Retinal pigment epithelial cell (primary cell): ENCODE measurements at regions not wholly inside any gene's neighbourhood (a gene's known extent, or its start where the extent isn't known, plus 50 kb on each side); places are given as distances from the start of the nearest gene placed in this dataset.
"Not testable (repeated sequence)": the region's sequence is repeated elsewhere in the genome, so short reads cannot be mapped to it uniquely, and the experiment has no call there.

Experiments used
- DNase-seq: peaks from one replicate; pipeline ENCODE4 v3.0.0-alpha.2; 2010; ENCODE audit warnings: low read depth
- H3K4me3 ChIP-seq: 2 replicates; pipeline ENCODE4 v1.5.1; 2011; ENCODE audit warnings: mild to moderate bottlenecking, low read length, control low read depth, moderate library complexity
- CTCF ChIP-seq: conservative IDR thresholded peaks from 2 replicates; pipeline ENCODE4 v1.5.1; 2011; ENCODE audit warnings: low read depth, low read length, control low read depth, inconsistent platforms

- TF ChIP-seq CTCF: no peak
Observed at GRCh38 chr3:88282528-88283241, 132.9 kb downstream of the C3orf38 start.

GRCh38 chr3:88283242-88283592 is 133.5 kb downstream of the C3orf38 start:
- TF ChIP-seq CTCF: no peak
- no peak for DNase-seq
- H3K4me3 ChIP-seq: no peak overlapping the region

More at GRCh38 chr3:88282528-88283241, 132.9 kb downstream of the C3orf38 start:
- no peak for DNase-seq
- H3K4me3 ChIP-seq: no peak overlapping the region

GRCh38 chr3:88291486-88291885 is 141.7 kb downstream of the C3orf38 start:
- TF ChIP-seq CTCF: no peak

GRCh38 chr3:88298189-88298588 is 148.4 kb downstream of the C3orf38 start:
- TF ChIP-seq CTCF: no peak
- H3K4me3 ChIP-seq: no peak overlapping the region
- no peak for DNase-seq

More at GRCh38 chr3:88291486-88291885, 141.7 kb downstream of the C3orf38 start:
- H3K4me3 ChIP-seq: no peak overlapping the region
- DNase-seq: no peak

- H3K4me3 ChIP-seq: no peak overlapping the region
- TF ChIP-seq CTCF: no peak
- DNase-seq: no peak
Observed at GRCh38 chr3:88301273-88301995, 151.7 kb downstream of the C3orf38 start.

- no peak for TF ChIP-seq CTCF
- DNase-seq: no peak
- no peak overlapping the region for H3K4me3 ChIP-seq
Observed at GRCh38 chr3:88301996-88302393, 152.2 kb downstream of the C3orf38 start.

- H3K4me3 ChIP-seq, DNase-seq: not testable (repeated sequence)
Observed at GRCh38 chr3:88303331-88303904, 153.7 kb downstream of the C3orf38 start.
